GM19463 (cell line): ENCODE measurements at regions not wholly inside any gene's neighbourhood (a gene's known extent, or its start where the extent isn't known, plus 50 kb on each side); places are given as distances from the start of the nearest gene placed in this dataset.
"Not testable (repeated sequence)": the region's sequence is repeated elsewhere in the genome, so short reads cannot be mapped to it uniquely, and the experiment has no call there.

ENCODE experiments used
- ATAC-seq: cut with Tn5 transposase; IDR thresholded peaks from one replicate; pipeline ENCODE4 v1.9.1; 2021; ENCODE audit warnings: mild to moderate bottlenecking, moderate library complexity; ENCODE audit not compliant: unreplicated experiment

- peak; percentile 69 for ATAC-seq
Observed at GRCh38 chr2:163123526-163123925, 285.0 kb upstream of the KCNH7 start.

- no peak for ATAC-seq
Observed at GRCh38 chr2:163122257-163122656, 283.7 kb upstream of the KCNH7 start.

GRCh38 chr2:163121483-163121882 is 282.9 kb upstream of the KCNH7 start:
- ATAC-seq = no peak

GRCh38 chr2:163119966-163120365 is 281.4 kb upstream of the KCNH7 start:
- ATAC-seq = no peak

GRCh38 chr2:163086940-163087339 is 248.4 kb upstream of the KCNH7 start:
- no peak for ATAC-seq

- not testable (repeated sequence) for ATAC-seq
Observed at GRCh38 chr2:163085366-163086024, 246.9 kb upstream of the KCNH7 start.

GRCh38 chr2:163081754-163082153 is 243.2 kb upstream of the KCNH7 start:
- ATAC-seq = no peak

- no peak for ATAC-seq
Observed at GRCh38 chr2:163077241-163077640, 238.7 kb upstream of the KCNH7 start.

- ATAC-seq = no peak
Observed at GRCh38 chr2:163066085-163066484, 227.5 kb upstream of the KCNH7 start.

GRCh38 chr2:163062524-163062923 is 224.0 kb upstream of the KCNH7 start:
- ATAC-seq = no peak

GRCh38 chr2:163046615-163047014 is 208.0 kb upstream of the KCNH7 start:
- no peak for ATAC-seq

GRCh38 chr2:163045830-163046229 is 207.3 kb upstream of the KCNH7 start:
- no peak for ATAC-seq

- no peak for ATAC-seq
Observed at GRCh38 chr2:163044114-163044513, 205.5 kb upstream of the KCNH7 start.

GRCh38 chr2:163043201-163043600 is 204.6 kb upstream of the KCNH7 start:
- no peak for ATAC-seq

GRCh38 chr2:163039266-163039665 is 200.7 kb upstream of the KCNH7 start:
- ATAC-seq = no peak

GRCh38 chr2:163028807-163029206 is 190.2 kb upstream of the KCNH7 start:
- no peak for ATAC-seq

- ATAC-seq = not testable (repeated sequence)
Observed at GRCh38 chr2:163026136-163026775, 187.7 kb upstream of the KCNH7 start.

GRCh38 chr2:163016882-163017281 is 178.3 kb upstream of the KCNH7 start:
- ATAC-seq = not testable (repeated sequence)

- ATAC-seq = no peak
Observed at GRCh38 chr2:163011000-163011399, 172.4 kb upstream of the KCNH7 start.

GRCh38 chr2:163008642-163009041 is 170.1 kb upstream of the KCNH7 start:
- no peak for ATAC-seq

GRCh38 chr2:162994718-162995117 is 156.2 kb upstream of the KCNH7 start:
- no peak for ATAC-seq

- ATAC-seq = no peak
Observed at GRCh38 chr2:162992828-162993227, 154.3 kb upstream of the KCNH7 start.

GRCh38 chr2:162989507-162989906 is 150.9 kb upstream of the KCNH7 start:
- ATAC-seq = peak; percentile 58
